ENCODE measurements at regions not wholly inside any gene's neighbourhood (a gene's known extent, or its start where the extent isn't known, plus 50 kb on each side); places are given as distances from the start of the nearest gene placed in this dataset.
"Not testable (repeated sequence)": the region's sequence is repeated elsewhere in the genome, so short reads cannot be mapped to it uniquely, and the experiment has no call there.

DNA sequence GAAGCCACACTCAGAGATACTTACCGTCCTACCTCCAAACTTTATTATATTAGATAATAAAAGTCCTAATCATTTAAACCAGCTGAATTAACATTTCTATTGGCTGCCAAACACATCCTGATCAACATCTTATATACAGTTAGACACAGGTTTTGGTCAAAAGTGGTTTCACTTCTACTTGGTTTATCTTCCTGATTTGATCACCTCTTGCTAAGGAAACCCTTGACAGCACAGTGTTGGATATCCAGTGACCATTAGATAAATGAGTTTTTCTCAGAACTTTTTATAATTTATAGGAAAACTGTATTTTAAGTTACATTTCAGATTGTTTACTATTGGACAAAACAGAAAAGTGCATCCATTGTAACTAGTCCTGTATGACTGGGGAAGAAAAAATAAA, 198.4 kb upstream of the NR2F2 start:
- no peak for DNase-seq (ENCODE audit: low read depth)

DNA sequence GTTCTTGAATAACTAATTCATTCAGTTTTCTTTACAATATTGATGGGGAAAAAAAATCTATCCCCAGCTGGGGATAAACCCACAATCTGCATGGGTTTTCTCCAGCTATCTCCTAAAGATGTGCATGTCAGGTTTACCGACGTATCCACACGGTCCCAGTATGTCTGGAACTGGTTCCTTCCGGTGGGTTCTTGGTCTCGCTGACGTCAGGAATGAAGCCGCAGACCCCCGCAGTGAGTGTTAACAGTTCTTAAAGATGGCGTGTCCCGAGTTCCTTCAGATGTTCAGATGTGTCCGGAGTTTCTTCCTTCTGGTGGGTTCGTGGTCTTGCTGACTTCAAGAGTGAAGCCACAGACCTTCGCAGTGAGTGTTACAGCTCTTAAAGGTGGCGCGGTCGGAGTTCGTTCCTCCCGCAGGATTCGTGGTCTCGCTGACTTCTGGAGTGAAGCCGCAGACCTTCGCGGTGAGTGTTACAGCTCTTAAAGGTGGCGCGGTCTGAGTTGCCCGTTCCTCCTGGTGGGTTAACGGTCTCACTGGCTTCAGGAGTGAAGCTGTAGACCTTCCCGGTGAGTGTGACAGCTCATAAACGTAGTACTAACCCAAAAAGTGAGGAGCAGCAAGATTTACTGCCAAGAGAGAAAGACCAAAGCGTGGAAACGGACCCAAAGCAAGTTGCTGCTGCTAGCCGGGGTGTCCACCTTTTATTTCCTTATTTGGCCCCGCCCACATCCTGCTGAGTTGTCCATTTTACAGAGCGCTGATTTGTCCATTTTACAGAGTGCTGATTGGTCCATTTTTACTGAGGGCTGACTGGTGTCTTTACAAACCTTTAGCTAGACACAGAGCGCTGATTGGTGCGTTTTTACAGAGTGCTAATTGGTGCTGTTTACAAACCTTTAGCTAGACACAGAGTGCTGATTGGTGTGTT, 195.1 kb upstream of the NR2F2 start:
- DNase-seq (ENCODE audit: low read depth): no peak

DNA sequence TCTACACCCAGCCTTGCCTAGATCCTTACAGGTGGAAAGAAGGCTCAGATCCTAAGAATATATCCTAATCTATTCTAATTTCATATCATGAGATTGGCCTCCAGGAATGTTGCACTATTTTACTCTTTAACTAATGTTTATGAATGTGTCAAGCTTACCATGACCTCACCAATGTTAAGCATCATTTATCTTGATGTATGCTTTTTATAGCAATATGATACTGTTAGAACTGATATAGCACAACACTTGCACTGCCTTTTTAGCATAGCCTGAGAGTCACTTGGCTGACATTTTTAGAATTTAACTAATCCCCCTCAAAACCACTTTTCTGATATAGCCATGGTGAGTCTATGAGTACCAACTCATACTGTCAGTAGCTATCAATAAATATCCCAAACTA, 191.5 kb upstream of the NR2F2 start:
- no peak for DNase-seq (ENCODE audit: low read depth)

DNA sequence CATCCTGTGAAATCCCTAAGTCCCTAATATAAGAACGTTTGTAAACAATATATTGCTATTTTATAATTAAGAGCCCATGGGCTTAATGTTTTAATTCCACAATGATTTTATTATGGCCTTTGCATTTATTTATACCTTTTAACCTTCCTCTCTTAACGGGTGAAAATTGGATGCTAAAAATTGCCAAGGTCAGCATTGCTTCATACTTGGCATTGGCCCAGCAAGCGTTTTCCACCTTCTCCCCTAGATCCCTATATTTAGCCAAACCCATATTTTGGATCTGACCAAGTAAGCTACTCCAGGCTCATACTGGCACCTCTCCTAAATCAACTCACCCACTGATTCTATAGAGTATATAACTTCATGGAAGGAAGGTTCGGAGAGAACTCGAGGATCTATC, 188.0 kb upstream of the NR2F2 start:
- DNase-seq (ENCODE audit: low read depth): no peak

DNA sequence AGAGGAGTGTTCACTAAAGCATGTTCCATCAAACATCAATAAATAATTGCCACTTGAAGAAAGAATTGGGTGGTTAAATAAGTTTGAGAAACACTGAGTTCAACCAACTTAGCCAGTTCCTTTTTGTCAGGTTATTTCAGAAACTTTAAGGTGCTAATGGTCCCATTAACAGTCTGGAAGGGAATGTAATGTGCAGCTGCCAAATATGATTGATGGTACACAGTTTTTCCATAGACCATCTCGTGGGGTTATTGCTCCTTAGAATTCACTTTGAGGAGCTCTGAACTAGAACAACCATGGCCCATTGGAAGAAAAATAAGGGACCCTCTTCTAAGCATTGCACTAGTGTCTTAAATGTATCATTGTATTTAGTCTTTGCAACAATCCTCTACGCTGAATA, 185.8 kb upstream of the NR2F2 start:
- DNase-seq (ENCODE audit: low read depth): no peak

DNA sequence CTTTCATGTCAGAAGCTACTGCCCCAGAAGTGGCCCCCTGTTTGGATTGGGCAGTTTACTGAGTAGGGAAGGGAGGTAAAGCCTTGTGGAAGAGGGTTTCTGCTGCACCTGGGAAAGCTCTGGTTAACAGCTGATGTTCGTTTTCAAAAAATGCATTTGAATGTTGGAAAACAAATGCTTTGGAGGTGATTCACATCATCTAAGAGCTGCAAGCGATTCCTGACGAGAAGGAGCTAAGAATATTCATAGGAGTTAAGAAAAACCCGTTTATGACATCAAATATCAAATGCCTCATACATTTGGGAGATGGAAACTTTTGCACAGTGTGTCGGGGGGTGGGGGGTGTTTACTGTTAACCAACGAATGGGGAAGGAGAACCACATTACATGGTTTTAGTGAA, 183.8 kb upstream of the NR2F2 start:
- no peak for DNase-seq (ENCODE audit: low read depth)

DNA sequence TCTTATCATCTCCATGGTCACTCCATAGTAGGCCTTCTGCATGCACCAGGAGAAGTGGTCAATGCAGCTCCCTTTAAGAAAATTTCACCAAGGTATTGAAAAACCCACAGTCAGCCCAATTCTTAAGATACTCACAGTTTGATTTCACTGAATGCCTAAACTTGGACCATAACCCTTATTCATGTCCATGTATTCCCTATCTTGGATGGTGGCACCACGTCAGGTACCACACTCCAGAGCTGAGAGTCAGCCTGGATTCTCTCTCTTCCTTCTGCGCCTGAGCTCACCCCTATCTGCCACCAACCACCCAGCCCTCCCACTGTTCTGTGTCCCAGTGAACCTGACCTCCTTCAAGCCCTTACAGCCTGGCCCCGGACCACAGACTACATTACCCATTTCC, 183.2 kb upstream of the NR2F2 start:
- DNase-seq (ENCODE audit: low read depth): no peak

DNA sequence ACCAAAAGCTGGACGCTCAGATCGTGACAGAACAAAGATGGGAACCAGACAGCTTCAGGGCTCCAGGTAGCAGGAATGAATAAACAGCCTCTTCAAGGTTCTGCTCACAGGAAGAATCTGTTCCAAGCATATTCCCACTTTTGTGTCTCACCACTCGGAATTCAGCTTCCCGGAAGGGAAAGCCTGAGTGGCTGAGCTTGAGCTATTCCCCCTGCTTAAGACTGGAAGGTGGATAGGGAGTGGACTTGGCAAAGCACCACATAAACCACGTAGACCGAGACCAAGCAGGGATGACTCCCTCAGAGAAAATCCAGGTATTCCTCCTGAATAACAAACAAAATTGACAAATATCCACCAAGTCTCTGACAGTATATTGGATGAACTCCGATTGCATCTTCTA, 180.2 kb upstream of the NR2F2 start:
- DNase-seq (ENCODE audit: low read depth): no peak

DNA sequence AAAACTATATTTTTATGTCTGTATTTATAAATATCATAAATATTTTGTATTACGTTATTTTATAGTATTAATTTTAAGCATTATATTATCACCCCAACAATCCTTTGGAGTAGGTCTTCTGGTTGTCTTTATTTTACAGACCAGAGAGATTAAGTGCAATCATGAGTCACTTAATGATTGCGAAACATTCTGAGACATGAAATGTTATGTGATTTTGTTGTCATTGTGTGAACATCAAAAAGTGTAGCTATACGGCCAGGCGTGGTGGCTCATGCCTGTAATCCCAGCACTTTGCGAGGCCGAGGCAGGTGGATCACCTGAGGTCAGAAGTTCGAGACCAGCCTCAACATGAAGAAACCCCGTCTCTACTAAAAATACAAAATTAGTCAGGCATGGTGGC, 178.8 kb upstream of the NR2F2 start:
- DNase-seq (ENCODE audit: low read depth): not testable (repeated sequence)

DNA sequence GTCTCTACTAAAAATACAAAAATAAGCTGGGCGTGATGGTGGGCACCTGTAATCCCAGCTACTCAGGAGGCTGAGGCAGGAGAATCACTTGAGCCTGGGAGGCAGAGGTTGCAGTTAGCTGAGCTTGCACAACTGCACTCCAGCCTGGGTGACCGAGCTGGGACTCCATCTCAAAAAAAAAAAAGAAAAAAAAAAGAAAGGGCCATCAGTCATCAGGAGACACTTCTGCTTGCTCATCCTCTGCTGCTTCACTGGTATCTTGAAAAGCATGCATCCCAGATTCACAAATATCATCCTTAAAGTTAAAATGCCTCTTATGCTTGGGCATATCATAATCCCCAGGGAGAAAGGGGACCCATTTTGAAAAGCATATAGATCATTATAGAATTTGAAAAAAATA, 176.6 kb upstream of the NR2F2 start:
- DNase-seq (ENCODE audit: low read depth): no peak

DNA sequence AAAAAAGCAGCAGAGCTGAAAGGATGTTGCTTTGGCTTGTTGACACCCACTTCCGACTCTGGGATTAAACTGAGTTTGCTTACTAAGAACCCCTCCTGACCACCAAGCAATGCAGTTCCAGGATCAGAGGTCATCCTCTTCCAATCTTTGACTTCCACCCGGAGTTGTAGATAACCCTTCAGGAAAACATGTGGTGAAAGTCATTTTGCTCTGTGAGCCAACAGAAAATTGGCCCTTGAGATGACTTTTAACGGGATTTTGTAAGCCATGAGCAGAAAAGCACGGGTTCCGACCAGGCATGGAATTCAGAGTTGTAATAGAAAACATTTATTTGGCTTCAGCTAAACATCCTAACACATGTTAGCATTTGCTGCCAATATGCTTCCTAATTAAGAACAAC, 171.6 kb upstream of the NR2F2 start:
- DNase-seq (ENCODE audit: low read depth): no peak

DNA sequence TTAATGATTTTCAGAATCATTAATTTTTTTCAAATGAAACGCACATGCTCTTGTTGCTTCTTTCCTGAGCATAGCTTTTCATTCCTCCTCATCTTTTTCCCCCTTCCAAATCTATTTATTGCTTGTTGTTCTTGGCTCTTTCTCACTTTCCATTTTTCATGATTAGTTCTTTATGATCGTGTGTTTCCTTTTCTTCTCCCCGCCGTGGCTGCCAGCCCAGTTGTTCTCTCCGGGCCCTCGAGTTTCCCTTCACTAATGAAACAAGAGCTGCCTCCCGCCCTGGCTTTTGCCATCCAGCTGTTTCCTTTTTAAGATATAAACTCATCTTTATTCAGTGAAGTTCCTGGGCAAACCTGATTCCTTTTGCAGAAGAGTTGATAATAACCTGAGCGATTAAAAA, 170.2 kb upstream of the NR2F2 start:
- no peak for DNase-seq (ENCODE audit: low read depth)

DNA sequence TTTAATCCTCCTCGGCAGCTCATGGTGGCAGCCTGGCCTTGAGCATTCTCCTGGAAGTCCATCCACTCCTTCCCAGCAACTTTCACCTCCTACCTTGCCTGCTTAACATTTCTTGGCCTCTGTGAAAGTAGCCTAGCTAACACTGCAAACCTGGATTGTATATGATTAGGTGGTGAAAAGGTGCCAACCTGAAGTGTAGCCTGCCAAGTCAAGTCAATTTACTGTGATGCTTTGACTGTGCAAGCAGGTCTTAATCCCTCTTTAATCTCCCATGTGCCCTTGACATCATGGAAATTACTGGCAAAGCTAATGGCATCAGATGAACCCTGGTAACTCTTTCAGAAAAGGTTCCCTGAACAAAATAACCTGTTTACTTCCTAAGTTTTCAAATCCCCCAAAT, 169.7 kb upstream of the NR2F2 start:
- DNase-seq (ENCODE audit: low read depth): no peak

DNA sequence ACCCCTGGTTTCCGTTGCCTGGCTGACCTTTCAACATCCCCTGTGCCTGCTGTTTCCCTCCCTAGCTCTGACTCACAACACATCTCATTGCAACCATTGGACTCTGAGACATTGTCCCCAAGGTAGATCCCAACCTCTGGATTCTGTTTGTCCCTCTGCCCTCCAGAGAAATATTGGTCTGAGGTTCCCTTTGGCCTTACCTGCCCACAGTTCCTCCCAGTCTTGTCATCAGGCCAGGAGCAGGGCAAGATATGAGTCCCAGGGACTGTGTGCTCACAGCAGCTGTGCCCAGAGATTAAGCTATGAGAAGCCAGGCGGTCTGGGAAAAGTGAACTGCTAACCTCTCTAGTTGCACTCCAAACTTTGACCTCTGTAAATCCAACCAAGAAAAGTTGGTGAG, 168.2 kb upstream of the NR2F2 start:
- DNase-seq (ENCODE audit: low read depth): no peak

DNA sequence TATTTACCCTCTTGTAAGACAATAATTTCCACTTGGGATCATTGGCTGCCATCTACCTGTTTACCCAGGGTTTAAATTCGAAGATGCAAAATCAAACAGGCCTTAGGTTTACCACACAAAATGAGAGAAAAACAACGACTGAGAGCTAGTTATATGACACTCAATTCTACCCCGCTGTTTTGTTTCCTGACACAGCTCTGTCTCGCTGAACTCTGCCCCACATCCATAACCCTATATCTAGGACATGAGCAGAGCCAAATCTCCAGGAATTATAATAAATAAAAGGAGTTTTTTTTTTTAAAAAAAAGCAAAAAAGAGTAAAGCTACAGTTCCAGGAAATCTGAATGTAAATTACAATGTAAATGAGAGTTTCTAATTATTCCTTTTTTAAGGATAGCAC, 165.4 kb upstream of the NR2F2 start:
- DNase-seq (ENCODE audit: low read depth): no peak

DNA sequence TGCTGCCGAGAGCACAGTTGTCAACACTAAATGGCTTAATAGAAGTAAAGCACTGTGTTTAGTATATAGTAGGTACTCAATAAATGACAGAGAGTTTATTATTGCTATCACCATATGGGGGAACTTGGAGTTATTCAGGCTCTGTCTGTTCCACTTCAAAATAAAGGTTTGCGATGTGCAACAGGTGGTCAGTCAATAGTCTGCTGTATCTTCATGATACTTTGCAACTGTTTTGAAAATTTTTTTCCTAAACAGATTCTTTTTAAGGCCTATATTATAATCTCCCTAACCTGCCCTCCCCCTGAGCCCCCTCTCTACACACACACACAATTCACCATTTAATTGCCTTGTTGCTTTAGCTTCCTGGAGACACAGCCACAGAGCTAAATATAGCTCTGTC, 164.7 kb upstream of the NR2F2 start:
- no peak for DNase-seq (ENCODE audit: low read depth)

DNA sequence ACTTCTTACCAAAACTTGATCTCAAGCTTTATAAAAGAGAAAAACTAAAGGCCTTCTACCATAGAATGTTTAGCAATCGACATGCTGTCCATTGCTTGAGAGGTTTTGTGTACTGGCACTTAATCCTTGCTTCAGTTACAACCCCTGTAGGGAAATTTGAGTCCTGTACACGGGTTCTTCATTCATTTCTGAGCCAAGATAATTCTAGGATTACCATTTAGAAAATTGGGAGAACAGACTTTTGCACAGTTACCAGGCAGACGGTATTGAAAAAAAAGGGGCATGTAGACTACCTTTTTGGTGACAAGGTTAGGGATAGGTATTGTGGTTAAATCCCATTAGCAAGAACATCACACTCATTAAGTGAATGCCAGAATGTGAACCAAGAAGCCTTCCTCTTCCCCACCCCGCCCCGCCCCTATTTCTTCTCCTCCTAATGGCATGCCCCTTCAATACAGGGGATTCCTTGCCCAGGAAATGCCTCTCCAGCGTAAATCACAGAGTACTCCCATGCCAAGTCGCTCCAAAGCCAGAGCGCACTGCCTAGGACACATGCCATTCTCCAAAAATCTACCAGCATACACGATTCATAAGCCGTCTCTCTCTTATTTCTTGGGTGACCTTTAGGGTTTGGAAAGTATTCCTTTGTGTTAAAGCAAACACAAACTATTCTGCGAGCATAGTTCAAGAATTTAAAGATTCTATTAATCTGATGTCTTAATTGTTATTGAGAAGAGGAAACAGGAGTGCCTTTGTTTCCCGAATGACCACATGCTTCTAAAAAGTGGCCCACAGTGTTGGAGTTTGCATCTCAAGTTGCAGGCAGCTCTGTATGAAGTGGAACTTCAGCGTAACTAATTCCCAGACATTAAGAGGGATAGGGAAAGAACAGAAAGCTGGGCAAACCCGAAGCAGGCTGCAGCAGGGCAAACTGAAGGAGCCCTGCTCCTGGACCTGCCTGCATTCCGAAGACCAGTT, 164.0 kb upstream of the NR2F2 start:
- DNase-seq (ENCODE audit: low read depth): no peak

DNA sequence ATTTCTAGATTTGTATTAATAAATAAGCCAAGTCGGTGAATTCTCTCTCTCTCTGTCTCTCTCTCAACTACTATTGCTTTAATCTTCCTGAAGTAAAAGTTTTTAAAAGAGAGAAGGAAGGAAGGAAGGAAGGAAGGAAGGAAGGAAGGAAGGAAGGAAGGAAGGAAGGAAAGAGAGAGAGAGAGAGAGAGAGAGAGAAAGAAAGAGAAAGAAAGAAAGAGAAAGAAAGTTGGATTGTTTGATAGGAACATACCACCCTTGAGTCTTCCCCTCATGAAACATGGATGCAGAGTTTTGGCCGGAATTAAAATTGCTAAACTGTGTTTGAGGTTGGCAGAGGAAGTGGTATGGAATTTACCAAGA, 159.9 kb upstream of the NR2F2 start:
- not testable (repeated sequence) for DNase-seq (ENCODE audit: low read depth)

DNA sequence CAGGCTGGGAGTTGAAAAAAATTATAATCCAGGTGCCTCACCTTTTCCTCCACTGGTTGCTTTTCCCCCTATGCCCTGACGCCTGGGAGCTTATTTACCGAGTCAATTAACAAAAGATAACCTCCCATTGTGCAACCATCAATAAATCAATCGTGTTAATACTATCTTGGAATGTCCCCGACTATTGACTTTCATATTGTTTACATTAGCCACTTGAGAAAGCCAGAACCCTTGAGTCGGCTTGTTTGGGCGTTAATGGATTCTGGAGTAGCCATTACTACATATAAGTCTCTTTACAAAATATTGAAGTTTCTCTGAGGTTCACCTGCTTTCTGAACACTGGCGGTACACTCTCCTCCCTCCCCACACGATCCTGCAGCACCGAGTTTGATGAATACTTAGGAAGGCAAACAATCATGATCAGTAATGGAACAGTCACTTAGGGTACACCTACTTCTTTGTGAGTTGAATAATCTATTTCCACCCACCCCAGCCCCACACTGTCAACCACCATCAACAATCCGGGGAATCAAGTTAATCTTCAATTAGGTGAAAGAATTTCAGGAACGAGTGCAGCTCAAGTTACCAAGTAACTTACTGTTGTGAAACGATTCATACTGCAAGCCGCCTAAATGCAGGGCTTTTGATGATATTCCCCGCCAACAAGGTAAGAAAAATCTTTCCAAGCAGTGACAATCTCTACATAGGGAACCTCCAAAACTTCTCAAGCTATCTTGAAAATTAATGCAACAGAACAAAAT, 159.3 kb upstream of the NR2F2 start:
- DNase-seq (ENCODE audit: low read depth): no peak

DNA sequence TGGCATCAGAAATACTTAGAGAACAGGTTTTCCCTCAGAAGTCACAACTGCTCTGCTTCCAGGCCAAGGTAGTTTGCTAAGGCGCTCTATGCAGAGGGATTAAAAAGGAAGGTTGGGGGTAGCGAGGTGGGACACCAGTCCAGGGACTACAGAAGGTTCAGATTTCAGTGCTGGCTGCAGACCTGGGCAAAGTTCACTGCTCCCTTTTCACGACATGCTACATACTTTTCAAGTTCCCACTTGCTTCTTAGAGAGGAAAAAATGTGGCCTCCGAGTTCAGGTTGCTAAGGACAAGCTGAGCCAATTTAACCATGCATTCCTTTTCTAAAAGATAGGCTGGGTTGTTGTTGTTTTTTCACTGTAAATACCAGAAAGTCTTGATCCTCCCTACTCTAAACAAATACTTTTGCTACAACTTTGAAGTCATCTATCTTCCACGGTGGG, 158.6 kb upstream of the NR2F2 start:
- no peak for DNase-seq (ENCODE audit: low read depth)

DNA sequence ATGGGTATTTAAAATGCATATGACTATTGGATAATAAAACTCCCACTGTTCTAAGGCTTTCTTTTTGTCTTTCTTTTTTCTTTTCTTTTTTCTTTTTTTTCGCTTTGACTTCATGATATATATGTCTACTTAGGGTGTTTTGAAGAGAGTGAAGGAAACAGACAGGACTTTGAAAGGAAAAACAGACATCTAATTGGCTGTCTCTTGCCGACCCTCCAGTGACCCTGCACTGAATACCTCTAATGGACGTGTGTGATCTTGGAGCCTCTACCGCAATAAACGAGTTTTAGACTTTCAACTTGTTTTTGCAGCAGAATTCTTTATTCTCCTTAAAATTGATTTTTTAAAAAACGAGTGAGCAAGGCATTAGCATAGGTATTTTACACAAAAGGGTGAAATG, 158.1 kb upstream of the NR2F2 start:
- no peak for DNase-seq (ENCODE audit: low read depth)

DNA sequence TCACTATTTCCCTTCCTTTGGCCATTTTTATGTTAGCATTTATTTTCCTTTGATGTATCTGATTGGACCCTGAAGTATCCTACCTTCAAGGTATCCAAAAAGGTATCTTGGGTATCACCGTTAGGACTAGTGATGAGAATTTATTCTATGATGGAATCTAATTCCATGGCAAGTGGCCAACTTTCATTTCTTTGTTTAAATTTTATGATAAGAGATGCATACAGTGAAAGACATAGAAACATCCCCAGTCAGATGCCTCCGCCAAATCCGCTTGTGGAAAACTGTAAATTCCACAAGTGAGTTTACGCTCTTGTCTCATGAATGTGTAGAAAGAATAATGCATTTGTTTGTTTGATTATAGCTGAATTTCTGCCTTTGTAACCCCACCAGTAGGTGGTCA, 153.7 kb upstream of the NR2F2 start:
- no peak for DNase-seq (ENCODE audit: low read depth)

All from stimulated activated CD8-positive, alpha-beta memory T cell treated with anti-CD3 and anti-CD28 coated beads, Interleukin-7, amount 100 ng/mL, for 24 hours (primary cell).